ENCODE measurements at regions not wholly inside any gene's neighbourhood (a gene's known extent, or its start where the extent isn't known, plus 50 kb on each side); places are given as distances from the start of the nearest gene placed in this dataset.

DNA sequence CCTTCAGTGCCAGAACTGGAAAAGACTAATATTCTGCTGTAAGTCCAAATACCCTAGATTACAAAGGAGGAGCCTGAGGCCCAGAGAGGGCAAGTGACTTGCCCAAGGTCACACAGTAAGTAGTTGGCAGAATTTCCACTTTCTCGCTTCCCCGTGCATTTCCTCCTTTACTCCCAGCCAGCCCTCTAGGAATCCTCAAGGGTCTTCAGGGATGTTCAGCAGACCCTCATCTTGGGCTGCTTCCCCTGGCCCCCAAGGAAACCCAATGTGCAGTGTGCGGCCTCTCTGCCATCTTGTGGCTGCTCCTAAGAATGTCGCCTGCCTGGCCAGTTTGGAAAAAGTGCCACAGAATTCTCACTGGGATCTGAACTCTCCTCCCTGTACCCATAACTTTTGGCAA, 217.7 kb upstream of the LRFN2 start:
- Histone ChIP-seq H3K4me2 (ENCODE audit: low read length) (no peak overlapping the region), H3K9me2 (replicated peaks; ENCODE audit: control insufficient read depth, low read length) (no peaks in the 10 kb centered on the region), H3K27ac (ENCODE audit: low read depth, low read length) (no peak overlapping the region)

GRCh38 chr6:40803897-40804702, 216.9 kb upstream of the LRFN2 start:
- Histone ChIP-seq H4K20me1 (ENCODE audit: control insufficient read depth, insufficient read depth, low read depth, low read length) (no peaks in the 10 kb centered on the region), H3K27ac (ENCODE audit: low read depth, low read length) (no peak overlapping the region), H3K36me3 (ENCODE audit: control insufficient read depth, low read length) (no peaks in the 10 kb centered on the region), H3K4me2 (ENCODE audit: low read length) (peak overlapping the region; percentile 32; the same call in 1 of the 2 replicates), H3K9me3 (ENCODE audit: control insufficient read depth, insufficient read depth, low read length) (no peaks in the 10 kb centered on the region), H3K27me3 (ENCODE audit: control insufficient read depth, low read length) (peaks cover 4% of the 10 kb centered on the region; the same call in 1 of the 2 replicates), H3K4me3 (ENCODE audit: low read length) (no peak overlapping the region), H3K4me1 (ENCODE audit: control insufficient read depth, low read length) (peaks cover 14% of the 10 kb centered on the region), H3K9me2 (replicated peaks; ENCODE audit: control insufficient read depth, low read length) (no peaks in the 10 kb centered on the region), H3K79me2 (ENCODE audit: control insufficient read depth, low read length) (no peaks in the 10 kb centered on the region), H3F3A (ENCODE audit: control insufficient read depth, insufficient read depth) (no peaks in the 10 kb centered on the region)
- no peak for TF ChIP-seq EZH2phosphoT487 (IDR thresholded peaks at IDR 0.05; ENCODE audit: borderline replicate concordance, low read length)
- TF ChIP-seq, protein P1, sequence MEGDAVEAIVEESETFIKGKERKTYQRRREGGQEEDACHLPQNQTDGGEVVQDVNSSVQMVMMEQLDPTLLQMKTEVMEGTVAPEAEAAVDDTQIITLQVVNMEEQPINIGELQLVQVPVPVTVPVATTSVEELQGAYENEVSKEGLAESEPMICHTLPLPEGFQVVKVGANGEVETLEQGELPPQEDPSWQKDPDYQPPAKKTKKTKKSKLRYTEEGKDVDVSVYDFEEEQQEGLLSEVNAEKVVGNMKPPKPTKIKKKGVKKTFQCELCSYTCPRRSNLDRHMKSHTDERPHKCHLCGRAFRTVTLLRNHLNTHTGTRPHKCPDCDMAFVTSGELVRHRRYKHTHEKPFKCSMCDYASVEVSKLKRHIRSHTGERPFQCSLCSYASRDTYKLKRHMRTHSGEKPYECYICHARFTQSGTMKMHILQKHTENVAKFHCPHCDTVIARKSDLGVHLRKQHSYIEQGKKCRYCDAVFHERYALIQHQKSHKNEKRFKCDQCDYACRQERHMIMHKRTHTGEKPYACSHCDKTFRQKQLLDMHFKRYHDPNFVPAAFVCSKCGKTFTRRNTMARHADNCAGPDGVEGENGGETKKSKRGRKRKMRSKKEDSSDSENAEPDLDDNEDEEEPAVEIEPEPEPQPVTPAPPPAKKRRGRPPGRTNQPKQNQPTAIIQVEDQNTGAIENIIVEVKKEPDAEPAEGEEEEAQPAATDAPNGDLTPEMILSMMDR (IDR thresholded peaks at IDR 0.05; ENCODE audit: low read depth, low read length, poor library complexity, severe bottlenecking): no peak

More for the DNA sequence above, 217.7 kb upstream of the LRFN2 start:
- TF ChIP-seq EZH2phosphoT487 (IDR thresholded peaks at IDR 0.05; ENCODE audit: borderline replicate concordance, low read length): no peak
- TF ChIP-seq, protein P1 (IDR thresholded peaks at IDR 0.05; ENCODE audit: low read depth, low read length, poor library complexity, severe bottlenecking): peak; percentile 61
- Histone ChIP-seq H3K4me1 (ENCODE audit: control insufficient read depth, low read length) (peaks cover 14% of the 10 kb centered on the region), H3K79me2 (ENCODE audit: control insufficient read depth, low read length) (no peaks in the 10 kb centered on the region), H4K20me1 (ENCODE audit: control insufficient read depth, insufficient read depth, low read depth, low read length) (no peaks in the 10 kb centered on the region), H3K4me3 (ENCODE audit: low read length) (no peak overlapping the region), H3K27me3 (ENCODE audit: control insufficient read depth, low read length) (peaks cover 2% of the 10 kb centered on the region; the same call in 1 of the 2 replicates), H3F3A (ENCODE audit: control insufficient read depth, insufficient read depth) (no peaks in the 10 kb centered on the region), H3K36me3 (ENCODE audit: control insufficient read depth, low read length) (no peaks in the 10 kb centered on the region), H3K9me3 (ENCODE audit: control insufficient read depth, insufficient read depth, low read length) (no peaks in the 10 kb centered on the region)

GRCh38 chr6:40802481-40802880, 215.3 kb upstream of the LRFN2 start:
- Histone ChIP-seq H4K20me1 (ENCODE audit: control insufficient read depth, insufficient read depth, low read depth, low read length) (no peaks in the 10 kb centered on the region), H3K4me2 (ENCODE audit: low read length) (no peak overlapping the region), H3K27me3 (ENCODE audit: control insufficient read depth, low read length) (peaks cover 2% of the 10 kb centered on the region; the same call in 1 of the 2 replicates), H3F3A (ENCODE audit: control insufficient read depth, insufficient read depth) (no peaks in the 10 kb centered on the region), H3K9me3 (ENCODE audit: control insufficient read depth, insufficient read depth, low read length) (no peaks in the 10 kb centered on the region), H3K4me3 (ENCODE audit: low read length) (no peak overlapping the region), H3K9me2 (replicated peaks; ENCODE audit: control insufficient read depth, low read length) (no peaks in the 10 kb centered on the region), H3K36me3 (ENCODE audit: control insufficient read depth, low read length) (no peaks in the 10 kb centered on the region), H3K4me1 (ENCODE audit: control insufficient read depth, low read length) (peaks cover 14% of the 10 kb centered on the region), H3K27ac (ENCODE audit: low read depth, low read length) (no peak overlapping the region), H3K79me2 (ENCODE audit: control insufficient read depth, low read length) (no peaks in the 10 kb centered on the region)
- no peak for TF ChIP-seq EZH2phosphoT487 (IDR thresholded peaks at IDR 0.05; ENCODE audit: borderline replicate concordance, low read length)
- TF ChIP-seq, protein P1 (IDR thresholded peaks at IDR 0.05; ENCODE audit: low read depth, low read length, poor library complexity, severe bottlenecking): no peak

Measured in DOHH2 (cell line).